ENCODE measurements at regions not wholly inside any gene's neighbourhood (a gene's known extent, or its start where the extent isn't known, plus 50 kb on each side); places are given as distances from the start of the nearest gene placed in this dataset.

- Histone ChIP-seq H3K27ac (ENCODE audit: low read length) (no peak overlapping the region), H3K36me3 (ENCODE audit: control insufficient read depth, insufficient read depth, low read length) (no peaks in the 10 kb centered on the region), H3K9me3 (ENCODE audit: control insufficient read depth, insufficient read depth, low read length) (no peaks in the 10 kb centered on the region), H3K27me3 (ENCODE audit: control insufficient read depth, insufficient read depth, low read length) (no peaks in the 10 kb centered on the region), H3K4me1 (ENCODE audit: control insufficient read depth, insufficient read depth, low read length) (no peaks in the 10 kb centered on the region), H3K4me3 (ENCODE audit: low read length) (no peak overlapping the region)
- WGBS (ENCODE audit: insufficient coverage, insufficient read length) = no CpG with 5 or more reads among the region's 5 CpGs
- no peak for DNase-seq (ENCODE audit: low read depth, low spot score)
These were observed 1387.7 kb downstream of the SUCLG1 start for GRCh38 chr2:83071352-83071751.

- H3K36me3 ChIP-seq (ENCODE audit: control insufficient read depth, insufficient read depth, low read length) = no peaks in the 10 kb centered on the region
- no peaks in the 10 kb centered on the region for H3K27me3 ChIP-seq (ENCODE audit: control insufficient read depth, insufficient read depth, low read length)
- H3K4me1 ChIP-seq (ENCODE audit: control insufficient read depth, insufficient read depth, low read length) = no peaks in the 10 kb centered on the region
- no peak overlapping the region for H3K27ac ChIP-seq (ENCODE audit: low read length)
- no peak overlapping the region for H3K4me3 ChIP-seq (ENCODE audit: low read length)
- no peaks in the 10 kb centered on the region for H3K9me3 ChIP-seq (ENCODE audit: control insufficient read depth, insufficient read depth, low read length)
- DNase-seq (ENCODE audit: low read depth, low spot score) = no peak
These were observed 1389.4 kb downstream of the SUCLG1 start for GRCh38 chr2:83069724-83070123.

DNA sequence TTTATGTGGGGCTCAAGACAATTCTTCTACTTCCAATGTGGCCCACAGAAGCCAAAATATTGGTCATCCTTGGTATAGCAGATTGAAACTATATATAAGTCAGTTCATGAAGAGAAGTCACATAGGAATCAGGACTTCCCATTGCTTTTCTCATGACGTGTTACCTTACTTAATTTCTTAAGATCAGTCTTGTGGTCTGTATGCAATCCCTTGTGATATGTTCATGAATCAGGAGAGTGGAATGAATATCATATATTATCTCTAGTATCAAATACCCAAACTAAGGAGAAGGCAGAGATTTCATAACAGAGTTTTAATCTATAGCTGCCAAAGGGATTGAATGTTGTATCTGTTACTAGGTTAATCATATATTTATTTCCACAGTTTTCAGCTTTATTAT lies 1390.4 kb downstream of the SUCLG1 start:
- no peaks in the 10 kb centered on the region for H3K27me3 ChIP-seq (ENCODE audit: control insufficient read depth, insufficient read depth, low read length)
- H3K9me3 ChIP-seq (ENCODE audit: control insufficient read depth, insufficient read depth, low read length) = no peaks in the 10 kb centered on the region
- H3K27ac ChIP-seq (ENCODE audit: low read length) = no peak overlapping the region
- WGBS (ENCODE audit: insufficient coverage, insufficient read length) = no CpG with 5 or more reads among the region's 1 CpG
- no peak for DNase-seq (ENCODE audit: low read depth, low spot score)
- no peaks in the 10 kb centered on the region for H3K36me3 ChIP-seq (ENCODE audit: control insufficient read depth, insufficient read depth, low read length)
- H3K4me3 ChIP-seq (ENCODE audit: low read length) = no peak overlapping the region
- no peaks in the 10 kb centered on the region for H3K4me1 ChIP-seq (ENCODE audit: control insufficient read depth, insufficient read depth, low read length)

- no peaks in the 10 kb centered on the region for H3K9me3 ChIP-seq (ENCODE audit: control insufficient read depth, insufficient read depth, low read length)
These were observed 1391.1 kb downstream of the SUCLG1 start for GRCh38 chr2:83067947-83068346.

DNA sequence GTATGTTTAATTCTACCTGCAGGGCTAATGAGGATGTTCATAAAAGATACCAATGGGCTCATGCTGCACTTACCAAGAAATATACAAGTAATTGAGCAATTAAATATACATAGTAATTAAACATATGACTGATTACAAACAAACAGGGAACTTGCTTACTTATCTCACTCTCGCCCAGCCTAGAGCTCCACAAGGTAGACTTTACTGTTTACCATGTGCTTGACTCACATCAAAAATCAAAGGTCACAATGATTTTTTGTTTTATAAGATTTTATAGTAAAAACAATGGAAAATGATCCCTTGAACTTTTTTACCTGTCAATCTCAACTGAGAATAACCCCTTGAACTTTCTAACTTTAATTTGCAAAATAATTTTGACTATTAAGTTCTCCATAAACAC lies 1395.1 kb downstream of the SUCLG1 start:
- no peak overlapping the region for H3K27ac ChIP-seq (ENCODE audit: low read length)
- H3K36me3 ChIP-seq (ENCODE audit: control insufficient read depth, insufficient read depth, low read length) = no peaks in the 10 kb centered on the region
- no CpG with 5 or more reads among the region's 1 CpG for WGBS (ENCODE audit: insufficient coverage, insufficient read length)
- H3K4me1 ChIP-seq (ENCODE audit: control insufficient read depth, insufficient read depth, low read length) = no peaks in the 10 kb centered on the region
- H3K9me3 ChIP-seq (ENCODE audit: control insufficient read depth, insufficient read depth, low read length) = no peaks in the 10 kb centered on the region
- H3K27me3 ChIP-seq (ENCODE audit: control insufficient read depth, insufficient read depth, low read length) = no peaks in the 10 kb centered on the region
- no peak overlapping the region for H3K4me3 ChIP-seq (ENCODE audit: low read length)
- no peak for DNase-seq (ENCODE audit: low read depth, low spot score)

More at GRCh38 chr2:83067947-83068346, 1391.1 kb downstream of the SUCLG1 start:
- WGBS (ENCODE audit: insufficient coverage, insufficient read length) = no CpG with 5 or more reads among the region's 1 CpG
- Histone ChIP-seq H3K4me1 (ENCODE audit: control insufficient read depth, insufficient read depth, low read length) (no peaks in the 10 kb centered on the region), H3K4me3 (ENCODE audit: low read length) (no peak overlapping the region), H3K27me3 (ENCODE audit: control insufficient read depth, insufficient read depth, low read length) (no peaks in the 10 kb centered on the region), H3K27ac (ENCODE audit: low read length) (no peak overlapping the region), H3K36me3 (ENCODE audit: control insufficient read depth, insufficient read depth, low read length) (no peaks in the 10 kb centered on the region)
- DNase-seq (ENCODE audit: low read depth, low spot score) = no peak

DNA sequence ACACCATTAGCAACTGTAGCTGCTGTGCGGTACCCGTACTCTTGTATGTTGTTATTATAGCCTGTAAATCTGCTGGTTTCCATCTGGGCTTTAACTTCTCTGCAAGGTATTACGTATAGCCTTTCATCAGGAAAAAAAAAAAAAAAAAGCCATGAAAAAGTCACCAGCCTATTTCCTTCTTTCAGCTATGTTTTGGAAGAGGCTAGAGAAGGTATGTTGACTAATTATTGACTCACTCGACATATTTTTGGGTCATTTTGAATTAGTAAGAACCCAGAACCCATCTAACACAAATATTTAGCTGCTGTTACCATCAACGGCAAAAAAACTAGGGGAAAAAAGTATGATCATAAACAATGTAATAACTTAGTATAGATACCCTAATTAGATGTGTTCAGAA lies 1395.6 kb downstream of the SUCLG1 start:
- no peaks in the 10 kb centered on the region for H3K27me3 ChIP-seq (ENCODE audit: control insufficient read depth, insufficient read depth, low read length)
- no peak for DNase-seq (ENCODE audit: low read depth, low spot score)
- H3K4me3 ChIP-seq (ENCODE audit: low read length) = no peak overlapping the region
- no CpG with 5 or more reads among the region's 5 CpGs for WGBS (ENCODE audit: insufficient coverage, insufficient read length)
- no peaks in the 10 kb centered on the region for H3K36me3 ChIP-seq (ENCODE audit: control insufficient read depth, insufficient read depth, low read length)
- H3K4me1 ChIP-seq (ENCODE audit: control insufficient read depth, insufficient read depth, low read length) = no peaks in the 10 kb centered on the region
- no peak overlapping the region for H3K27ac ChIP-seq (ENCODE audit: low read length)
- H3K9me3 ChIP-seq (ENCODE audit: control insufficient read depth, insufficient read depth, low read length) = no peaks in the 10 kb centered on the region

GRCh38 chr2:83058683-83059082 lies 1400.4 kb downstream of the SUCLG1 start:
- H3K27me3 ChIP-seq (ENCODE audit: control insufficient read depth, insufficient read depth, low read length) = no peaks in the 10 kb centered on the region
- H3K4me3 ChIP-seq (ENCODE audit: low read length) = no peak overlapping the region
- no peak overlapping the region for H3K27ac ChIP-seq (ENCODE audit: low read length)
- H3K4me1 ChIP-seq (ENCODE audit: control insufficient read depth, insufficient read depth, low read length) = no peaks in the 10 kb centered on the region
- no CpG with 5 or more reads among the region's 2 CpGs for WGBS (ENCODE audit: insufficient coverage, insufficient read length)
- H3K36me3 ChIP-seq (ENCODE audit: control insufficient read depth, insufficient read depth, low read length) = no peaks in the 10 kb centered on the region
- no peaks in the 10 kb centered on the region for H3K9me3 ChIP-seq (ENCODE audit: control insufficient read depth, insufficient read depth, low read length)
- no peak for DNase-seq (ENCODE audit: low read depth, low spot score)

DNA sequence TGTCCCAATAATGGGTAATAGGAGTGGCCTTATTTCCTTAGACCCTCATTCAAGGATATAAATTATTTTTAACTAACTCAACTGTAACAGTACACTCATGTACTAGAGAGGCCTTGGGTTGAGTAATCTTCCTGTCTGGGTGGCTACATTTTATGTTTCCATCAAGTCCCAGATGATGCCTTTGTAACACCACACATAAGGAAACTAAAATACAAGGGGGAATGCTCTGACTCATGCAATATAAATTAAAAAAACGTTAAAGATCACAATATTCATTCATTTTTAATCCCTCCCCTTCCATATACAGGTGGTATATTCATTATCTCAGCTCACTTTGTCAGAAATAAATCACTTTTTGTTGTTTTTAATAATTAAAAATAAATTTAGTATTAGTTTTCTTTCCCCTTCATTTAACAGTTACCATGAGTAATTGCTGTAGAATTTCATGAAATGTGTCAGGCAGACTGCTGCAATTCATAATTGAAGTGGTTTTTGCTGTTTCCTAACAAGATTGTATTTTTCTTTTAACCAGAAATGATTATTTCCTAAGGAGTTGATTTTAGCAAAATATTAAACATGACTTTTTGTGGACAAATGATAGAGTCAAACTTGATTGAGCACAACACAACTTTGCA lies 1403.6 kb downstream of the SUCLG1 start:
- Histone ChIP-seq H3K4me1 (ENCODE audit: control insufficient read depth, insufficient read depth, low read length) (no peaks in the 10 kb centered on the region), H3K27me3 (ENCODE audit: control insufficient read depth, insufficient read depth, low read length) (no peaks in the 10 kb centered on the region), H3K4me3 (ENCODE audit: low read length) (no peak overlapping the region), H3K9me3 (ENCODE audit: control insufficient read depth, insufficient read depth, low read length) (no peaks in the 10 kb centered on the region), H3K27ac (ENCODE audit: low read length) (no peak overlapping the region), H3K36me3 (ENCODE audit: control insufficient read depth, insufficient read depth, low read length) (no peaks in the 10 kb centered on the region)
- DNase-seq (ENCODE audit: low read depth, low spot score) = no peak
- no CpG with 5 or more reads among the region's 1 CpG for WGBS (ENCODE audit: insufficient coverage, insufficient read length)

GRCh38 chr2:83054751-83055150 lies 1404.3 kb downstream of the SUCLG1 start:
- Histone ChIP-seq H3K9me3 (ENCODE audit: control insufficient read depth, insufficient read depth, low read length) (no peaks in the 10 kb centered on the region), H3K4me1 (ENCODE audit: control insufficient read depth, insufficient read depth, low read length) (no peaks in the 10 kb centered on the region), H3K36me3 (ENCODE audit: control insufficient read depth, insufficient read depth, low read length) (no peaks in the 10 kb centered on the region), H3K27ac (ENCODE audit: low read length) (no peak overlapping the region), H3K4me3 (ENCODE audit: low read length) (no peak overlapping the region), H3K27me3 (ENCODE audit: control insufficient read depth, insufficient read depth, low read length) (no peaks in the 10 kb centered on the region)
- WGBS (ENCODE audit: insufficient coverage, insufficient read length) = no CpG with 5 or more reads among the region's 2 CpGs
- DNase-seq (ENCODE audit: low read depth, low spot score) = no peak

- no peak overlapping the region for H3K4me3 ChIP-seq (ENCODE audit: low read length)
- 100% methylated on average over 1 of the region's 6 CpGs for WGBS (ENCODE audit: insufficient coverage, insufficient read length)
These were observed 1407.4 kb downstream of the SUCLG1 start for GRCh38 chr2:83051538-83052170.

DNA sequence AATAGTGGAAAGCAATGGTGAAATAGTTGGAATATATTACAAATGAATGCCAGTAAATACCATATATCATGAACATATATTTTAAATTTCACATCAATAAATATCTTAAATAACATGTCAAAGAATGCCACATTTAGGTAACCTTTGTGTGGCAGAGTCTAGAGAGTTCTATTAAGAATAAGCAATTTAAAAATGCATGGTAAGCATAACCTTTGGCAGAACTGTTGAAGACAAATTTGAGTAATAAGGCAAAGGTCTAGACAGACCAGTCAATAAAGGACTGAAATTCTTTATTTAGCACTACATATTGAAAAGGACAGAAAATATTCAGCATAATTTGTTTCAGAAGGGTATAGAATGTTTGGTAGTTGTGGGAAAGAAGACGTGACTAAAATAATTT lies 1417.0 kb downstream of the SUCLG1 start:
- H3K9me3 ChIP-seq (ENCODE audit: control insufficient read depth, insufficient read depth, low read length) = no peaks in the 10 kb centered on the region
- no peaks in the 10 kb centered on the region for H3K27me3 ChIP-seq (ENCODE audit: control insufficient read depth, insufficient read depth, low read length)
- H3K4me3 ChIP-seq (ENCODE audit: low read length) = no peak overlapping the region
- 100% methylated on average over 1 of the region's 1 CpG for WGBS (ENCODE audit: insufficient coverage, insufficient read length)
- no peaks in the 10 kb centered on the region for H3K4me1 ChIP-seq (ENCODE audit: control insufficient read depth, insufficient read depth, low read length)
- no peak overlapping the region for H3K27ac ChIP-seq (ENCODE audit: low read length)
- H3K36me3 ChIP-seq (ENCODE audit: control insufficient read depth, insufficient read depth, low read length) = no peaks in the 10 kb centered on the region
- DNase-seq (ENCODE audit: low read depth, low spot score) = no peak

More at GRCh38 chr2:83051538-83052170, 1407.4 kb downstream of the SUCLG1 start:
- Histone ChIP-seq H3K9me3 (ENCODE audit: control insufficient read depth, insufficient read depth, low read length) (no peaks in the 10 kb centered on the region), H3K27me3 (ENCODE audit: control insufficient read depth, insufficient read depth, low read length) (no peaks in the 10 kb centered on the region), H3K36me3 (ENCODE audit: control insufficient read depth, insufficient read depth, low read length) (no peaks in the 10 kb centered on the region), H3K4me1 (ENCODE audit: control insufficient read depth, insufficient read depth, low read length) (no peaks in the 10 kb centered on the region), H3K27ac (ENCODE audit: low read length) (no peak overlapping the region)
- no peak for DNase-seq (ENCODE audit: low read depth, low spot score)

All from iPS DF 6.9 (cell line).